ENCODE measurements at regions not wholly inside any gene's neighbourhood (a gene's known extent, or its start where the extent isn't known, plus 50 kb on each side); places are given as distances from the start of the nearest gene placed in this dataset.

DNA sequence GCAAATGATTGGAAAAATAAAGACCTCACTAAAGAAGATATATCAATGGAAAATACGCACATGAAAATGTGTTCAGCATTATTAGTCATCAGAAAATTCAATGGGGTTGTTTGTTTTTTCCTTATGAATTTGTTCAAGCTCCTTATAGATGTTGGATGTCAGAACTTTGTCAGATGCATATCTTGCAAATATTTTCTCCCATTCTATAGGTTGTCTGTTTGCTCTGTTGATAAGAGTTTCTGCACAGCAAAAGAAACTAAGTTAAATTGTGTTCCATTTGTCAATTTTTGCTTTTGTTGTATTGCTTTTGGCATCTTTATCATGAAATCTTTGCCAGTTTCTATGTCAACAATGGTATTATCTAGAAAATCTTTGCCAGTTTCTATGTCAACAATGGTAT lies 633.9 kb upstream of the CHORDC1 start:
- Histone ChIP-seq H3K9me3 (ENCODE audit: low read length) (no peaks in the 10 kb centered on the region), H3K27ac (ENCODE audit: low read length) (no peak overlapping the region), H3K9ac (ENCODE audit: low read length) (no peak overlapping the region), H3K36me3 (ENCODE audit: low read depth, low read length) (no peaks in the 10 kb centered on the region), H3K4me1 (ENCODE audit: insufficient read depth, low read length) (peaks cover 9% of the 10 kb centered on the region; the same call in 1 of the 2 replicates), H3K4me3 (ENCODE audit: low read length) (no peak overlapping the region), H3F3A (ENCODE audit: low read length, unreplicated experiment) (no peaks in the 10 kb centered on the region), H3K79me2 (ENCODE audit: low read length) (no peaks in the 10 kb centered on the region), H2AFZ (ENCODE audit: low read length) (no peak overlapping the region), H3K9me2 (replicated peaks; ENCODE audit: low read length) (no peaks in the 10 kb centered on the region), H4K20me1 (ENCODE audit: low read length) (no peaks in the 10 kb centered on the region), H3K4me2 (ENCODE audit: low read length) (no peak overlapping the region), H3K27me3 (ENCODE audit: low read length) (no peaks in the 10 kb centered on the region)
- TF ChIP-seq, protein P1, sequence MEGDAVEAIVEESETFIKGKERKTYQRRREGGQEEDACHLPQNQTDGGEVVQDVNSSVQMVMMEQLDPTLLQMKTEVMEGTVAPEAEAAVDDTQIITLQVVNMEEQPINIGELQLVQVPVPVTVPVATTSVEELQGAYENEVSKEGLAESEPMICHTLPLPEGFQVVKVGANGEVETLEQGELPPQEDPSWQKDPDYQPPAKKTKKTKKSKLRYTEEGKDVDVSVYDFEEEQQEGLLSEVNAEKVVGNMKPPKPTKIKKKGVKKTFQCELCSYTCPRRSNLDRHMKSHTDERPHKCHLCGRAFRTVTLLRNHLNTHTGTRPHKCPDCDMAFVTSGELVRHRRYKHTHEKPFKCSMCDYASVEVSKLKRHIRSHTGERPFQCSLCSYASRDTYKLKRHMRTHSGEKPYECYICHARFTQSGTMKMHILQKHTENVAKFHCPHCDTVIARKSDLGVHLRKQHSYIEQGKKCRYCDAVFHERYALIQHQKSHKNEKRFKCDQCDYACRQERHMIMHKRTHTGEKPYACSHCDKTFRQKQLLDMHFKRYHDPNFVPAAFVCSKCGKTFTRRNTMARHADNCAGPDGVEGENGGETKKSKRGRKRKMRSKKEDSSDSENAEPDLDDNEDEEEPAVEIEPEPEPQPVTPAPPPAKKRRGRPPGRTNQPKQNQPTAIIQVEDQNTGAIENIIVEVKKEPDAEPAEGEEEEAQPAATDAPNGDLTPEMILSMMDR (conservative IDR thresholded peaks at IDR 0.05; ENCODE audit: low read depth, low read length), result no peak
- TF ChIP-seq EZH2phosphoT487 (IDR thresholded peaks at IDR 0.05; ENCODE audit: borderline replicate concordance, low read length) (no peak), EZH2 (IDR thresholded peaks at IDR 0.05; ENCODE audit: low read length, unreplicated experiment) (no peak)
- no TSS peak for BruUV-seq (replicated peaks)
- ChIA-PET CTCF (no interaction called here), POLR2A (ENCODE audit: unreplicated experiment) (no interaction called here)
- ATAC-seq, result no peak
- intact Hi-C loops (cut with micrococcal nuclease), result no loop called here
- peak; percentile 32 for DNase-seq

DNA sequence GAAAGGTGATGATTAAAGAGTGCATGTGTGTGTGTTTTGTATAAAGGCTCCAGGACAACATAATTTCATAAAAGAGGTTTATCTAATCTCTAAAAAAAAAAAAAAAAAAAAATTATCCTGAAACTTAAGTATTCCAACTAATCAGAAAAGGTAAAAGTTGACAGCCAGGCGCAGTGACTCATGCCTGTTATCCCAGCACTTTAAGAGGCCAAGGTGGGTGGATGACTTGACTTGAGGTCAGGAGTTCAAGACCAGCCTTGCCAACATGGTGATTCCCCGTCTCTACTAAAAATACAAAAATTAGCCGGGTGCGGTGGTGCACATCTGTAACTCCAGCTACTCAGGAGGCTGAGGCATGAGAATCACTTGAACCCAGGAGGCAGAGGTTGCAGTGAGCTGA lies 632.7 kb upstream of the CHORDC1 start:
- Histone ChIP-seq H3K36me3 (ENCODE audit: low read depth, low read length) (no peaks in the 10 kb centered on the region), H3K27ac (ENCODE audit: low read length) (no peak overlapping the region), H2AFZ (ENCODE audit: low read length) (no peak overlapping the region), H3K4me3 (ENCODE audit: low read length) (no peak overlapping the region), H3K4me1 (ENCODE audit: insufficient read depth, low read length) (peaks cover 9% of the 10 kb centered on the region; the same call in 1 of the 2 replicates), H3K9me2 (replicated peaks; ENCODE audit: low read length) (no peaks in the 10 kb centered on the region), H3K4me2 (ENCODE audit: low read length) (no peak overlapping the region), H3K79me2 (ENCODE audit: low read length) (no peaks in the 10 kb centered on the region), H3K27me3 (ENCODE audit: low read length) (no peaks in the 10 kb centered on the region), H3F3A (ENCODE audit: low read length, unreplicated experiment) (no peaks in the 10 kb centered on the region), H3K9me3 (ENCODE audit: low read length) (no peaks in the 10 kb centered on the region), H4K20me1 (ENCODE audit: low read length) (no peaks in the 10 kb centered on the region), H3K9ac (ENCODE audit: low read length) (no peak overlapping the region)
- no peak for TF ChIP-seq EZH2phosphoT487 (IDR thresholded peaks at IDR 0.05; ENCODE audit: borderline replicate concordance, low read length)
- TF ChIP-seq, protein P1 (conservative IDR thresholded peaks at IDR 0.05; ENCODE audit: low read depth, low read length), result no peak
- TF ChIP-seq EZH2 (IDR thresholded peaks at IDR 0.05; ENCODE audit: low read length, unreplicated experiment), result no peak
- ATAC-seq (no peak), DNase-seq (no peak)
- intact Hi-C loops (cut with micrococcal nuclease), result no loop called here
- CTCF ChIA-PET, result no interaction called here
- no TSS peak for BruUV-seq (replicated peaks)
- POLR2A ChIA-PET (ENCODE audit: unreplicated experiment), result no interaction called here

DNA sequence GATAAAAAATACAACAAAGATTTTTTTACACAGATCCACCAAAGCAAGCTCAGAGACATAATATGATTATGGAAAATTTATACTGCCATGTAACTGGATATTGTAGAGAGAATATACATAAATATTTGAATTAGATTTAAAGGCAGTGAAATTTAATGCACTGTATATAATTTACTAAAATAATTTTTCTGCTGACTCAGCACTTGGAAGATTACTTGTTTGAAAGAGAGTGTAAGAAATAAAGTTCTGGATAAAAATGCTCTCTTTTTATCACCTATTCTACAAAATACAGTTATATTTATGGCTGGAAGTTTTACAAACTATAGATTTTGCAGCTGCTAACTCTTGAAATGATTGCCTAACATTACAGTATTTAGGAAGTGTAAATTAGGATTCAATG lies 628.3 kb upstream of the CHORDC1 start:
- ATAC-seq, result no peak
- no peaks in the 10 kb centered on the region for H3K27me3 ChIP-seq (ENCODE audit: low read length)
- H3K4me1 ChIP-seq (ENCODE audit: insufficient read depth, low read length), result peaks cover 4% of the 10 kb centered on the region
- no peak overlapping the region for H3K4me2 ChIP-seq (ENCODE audit: low read length)
- H3K9me3 ChIP-seq (ENCODE audit: low read length), result no peaks in the 10 kb centered on the region
- H3K4me3 ChIP-seq (ENCODE audit: low read length), result no peak overlapping the region
- H3K36me3 ChIP-seq (ENCODE audit: low read depth, low read length), result no peaks in the 10 kb centered on the region
- H3K27ac ChIP-seq (ENCODE audit: low read length), result no peak overlapping the region
- no peaks in the 10 kb centered on the region for H3F3A ChIP-seq (ENCODE audit: low read length, unreplicated experiment)
- POLR2A ChIA-PET (ENCODE audit: unreplicated experiment), result no interaction called here
- CTCF ChIA-PET, result no interaction called here
- no peak for TF ChIP-seq EZH2phosphoT487 (IDR thresholded peaks at IDR 0.05; ENCODE audit: borderline replicate concordance, low read length)
- TF ChIP-seq, protein P1 (conservative IDR thresholded peaks at IDR 0.05; ENCODE audit: low read depth, low read length), result no peak
- no peak for TF ChIP-seq EZH2 (IDR thresholded peaks at IDR 0.05; ENCODE audit: low read length, unreplicated experiment)
- no peak for DNase-seq
- H3K9me2 ChIP-seq (replicated peaks; ENCODE audit: low read length), result no peaks in the 10 kb centered on the region
- no TSS peak for BruUV-seq (replicated peaks)
- intact Hi-C loops (cut with micrococcal nuclease), result no loop called here
- H3K79me2 ChIP-seq (ENCODE audit: low read length), result no peaks in the 10 kb centered on the region
- H2AFZ ChIP-seq (ENCODE audit: low read length), result no peak overlapping the region
- no peaks in the 10 kb centered on the region for H4K20me1 ChIP-seq (ENCODE audit: low read length)
- no peak overlapping the region for H3K9ac ChIP-seq (ENCODE audit: low read length)
